ENCODE measurements at regions not wholly inside any gene's neighbourhood (a gene's known extent, or its start where the extent isn't known, plus 50 kb on each side); places are given as distances from the start of the nearest gene placed in this dataset.

GRCh38 chr7:137151690-137152052 lies 191.9 kb downstream of the PTN start:
- H3K9ac ChIP-seq (ENCODE audit: low read length): no peak overlapping the region
- H3K79me2 ChIP-seq (ENCODE audit: low read length): no peaks in the 10 kb centered on the region
- H3F3A ChIP-seq (ENCODE audit: insufficient read depth, low read length): no peaks in the 10 kb centered on the region
- H3K9me2 ChIP-seq (replicated peaks; ENCODE audit: insufficient read depth, low read length): no peaks in the 10 kb centered on the region
- H3K27me3 ChIP-seq (replicated peaks; ENCODE audit: insufficient read depth, low read length): no peaks in the 10 kb centered on the region
- H4K20me1 ChIP-seq (ENCODE audit: insufficient read depth, low read length): no peaks in the 10 kb centered on the region
- DNase-seq: no peak
- no peak overlapping the region for H2AFZ ChIP-seq (ENCODE audit: low read length)
- H3K4me1 ChIP-seq (ENCODE audit: low read length): 0 out of 2 replicates have a peak, but pooled peaks cover 7% of the 10 kb centered on the region
- H3K4me3 ChIP-seq (ENCODE audit: low read length): no peak overlapping the region
- TF ChIP-seq CTCF (IDR thresholded peaks at IDR 0.05; ENCODE audit: low read length) (no peak), EZH2phosphoT487 (IDR thresholded peaks at IDR 0.05; ENCODE audit: low read length) (no peak), EZH2 (optimal IDR thresholded peaks at IDR 0.05; ENCODE audit: low read depth, low read length) (no peak)
- H3K9me3 ChIP-seq (replicated peaks; ENCODE audit: insufficient read depth, low read length): no peaks in the 10 kb centered on the region
- H3K4me2 ChIP-seq (ENCODE audit: low read depth, low read length): no peak overlapping the region
- H3K36me3 ChIP-seq (replicated peaks; ENCODE audit: insufficient read depth, low read length): no peaks in the 10 kb centered on the region
- no peak overlapping the region for H3K27ac ChIP-seq (ENCODE audit: low read length)

- TF ChIP-seq CTCF (IDR thresholded peaks at IDR 0.05; ENCODE audit: low read length) (no peak), EZH2 (optimal IDR thresholded peaks at IDR 0.05; ENCODE audit: low read depth, low read length) (no peak), EZH2phosphoT487 (IDR thresholded peaks at IDR 0.05; ENCODE audit: low read length) (no peak)
- Histone ChIP-seq H3F3A (ENCODE audit: insufficient read depth, low read length) (no peaks in the 10 kb centered on the region), H2AFZ (ENCODE audit: low read length) (no peak overlapping the region), H3K4me3 (ENCODE audit: low read length) (no peak overlapping the region), H3K4me1 (ENCODE audit: low read length) (0 out of 2 replicates have a peak, but pooled peaks cover 7% of the 10 kb centered on the region), H3K27ac (ENCODE audit: low read length) (no peak overlapping the region), H3K9me2 (replicated peaks; ENCODE audit: insufficient read depth, low read length) (no peaks in the 10 kb centered on the region), H3K4me2 (ENCODE audit: low read depth, low read length) (no peak overlapping the region), H3K79me2 (ENCODE audit: low read length) (no peaks in the 10 kb centered on the region), H3K9ac (ENCODE audit: low read length) (no peak overlapping the region), H3K27me3 (replicated peaks; ENCODE audit: insufficient read depth, low read length) (no peaks in the 10 kb centered on the region), H4K20me1 (ENCODE audit: insufficient read depth, low read length) (no peaks in the 10 kb centered on the region), H3K36me3 (replicated peaks; ENCODE audit: insufficient read depth, low read length) (no peaks in the 10 kb centered on the region), H3K9me3 (replicated peaks; ENCODE audit: insufficient read depth, low read length) (no peaks in the 10 kb centered on the region)
- no peak for DNase-seq
Measured at GRCh38 chr7:137151041-137151689, 192.4 kb downstream of the PTN start.

GRCh38 chr7:137147338-137147720 lies 196.2 kb downstream of the PTN start:
- Histone ChIP-seq H3K27ac (ENCODE audit: low read length) (no peak overlapping the region), H3K9me3 (replicated peaks; ENCODE audit: insufficient read depth, low read length) (no peaks in the 10 kb centered on the region), H3K36me3 (replicated peaks; ENCODE audit: insufficient read depth, low read length) (no peaks in the 10 kb centered on the region), H3K27me3 (replicated peaks; ENCODE audit: insufficient read depth, low read length) (no peaks in the 10 kb centered on the region), H2AFZ (ENCODE audit: low read length) (no peak overlapping the region), H3F3A (ENCODE audit: insufficient read depth, low read length) (no peaks in the 10 kb centered on the region), H3K9me2 (replicated peaks; ENCODE audit: insufficient read depth, low read length) (no peaks in the 10 kb centered on the region), H3K79me2 (ENCODE audit: low read length) (no peaks in the 10 kb centered on the region), H4K20me1 (ENCODE audit: insufficient read depth, low read length) (no peaks in the 10 kb centered on the region), H3K4me3 (ENCODE audit: low read length) (no peak overlapping the region), H3K9ac (ENCODE audit: low read length) (no peak overlapping the region), H3K4me2 (ENCODE audit: low read depth, low read length) (no peak overlapping the region), H3K4me1 (ENCODE audit: low read length) (0 out of 2 replicates have a peak, but pooled peaks cover 7% of the 10 kb centered on the region)
- TF ChIP-seq CTCF (IDR thresholded peaks at IDR 0.05; ENCODE audit: low read length): no peak
- no peak for TF ChIP-seq EZH2phosphoT487 (IDR thresholded peaks at IDR 0.05; ENCODE audit: low read length)
- no peak for TF ChIP-seq EZH2 (optimal IDR thresholded peaks at IDR 0.05; ENCODE audit: low read depth, low read length)
- no peak for DNase-seq

Data from MM.1S (cell line).